ENCODE measurements at regions not wholly inside any gene's neighbourhood (a gene's known extent, or its start where the extent isn't known, plus 50 kb on each side); places are given as distances from the start of the nearest gene placed in this dataset.
A peak's percentile ranks its signal among the peaks of the same experiment; 100 is the strongest.

GRCh38 chr17:77001487-77001886, 133.3 kb downstream of the MGAT5B start:
- no peak for ATAC-seq
- Histone ChIP-seq H3K4me1 (no peaks in the 10 kb centered on the region), H3K36me3 (no peaks in the 10 kb centered on the region), H3K4me3 (no peak overlapping the region), H3K9me3 (no peaks in the 10 kb centered on the region), H3K27ac (no peak overlapping the region), H3K27me3 (no peaks in the 10 kb centered on the region)
- no peak for FAIRE-seq
- 84 to 95% methylated on average over 7 of the region's 7 CpGs for WGBS, 2 donors
- no peak for DNase-seq
- intact Hi-C loops (cut with DNase I), result no loop called here
- TF ChIP-seq CTCF (IDR thresholded peaks at IDR 0.05), result no peak

DNA sequence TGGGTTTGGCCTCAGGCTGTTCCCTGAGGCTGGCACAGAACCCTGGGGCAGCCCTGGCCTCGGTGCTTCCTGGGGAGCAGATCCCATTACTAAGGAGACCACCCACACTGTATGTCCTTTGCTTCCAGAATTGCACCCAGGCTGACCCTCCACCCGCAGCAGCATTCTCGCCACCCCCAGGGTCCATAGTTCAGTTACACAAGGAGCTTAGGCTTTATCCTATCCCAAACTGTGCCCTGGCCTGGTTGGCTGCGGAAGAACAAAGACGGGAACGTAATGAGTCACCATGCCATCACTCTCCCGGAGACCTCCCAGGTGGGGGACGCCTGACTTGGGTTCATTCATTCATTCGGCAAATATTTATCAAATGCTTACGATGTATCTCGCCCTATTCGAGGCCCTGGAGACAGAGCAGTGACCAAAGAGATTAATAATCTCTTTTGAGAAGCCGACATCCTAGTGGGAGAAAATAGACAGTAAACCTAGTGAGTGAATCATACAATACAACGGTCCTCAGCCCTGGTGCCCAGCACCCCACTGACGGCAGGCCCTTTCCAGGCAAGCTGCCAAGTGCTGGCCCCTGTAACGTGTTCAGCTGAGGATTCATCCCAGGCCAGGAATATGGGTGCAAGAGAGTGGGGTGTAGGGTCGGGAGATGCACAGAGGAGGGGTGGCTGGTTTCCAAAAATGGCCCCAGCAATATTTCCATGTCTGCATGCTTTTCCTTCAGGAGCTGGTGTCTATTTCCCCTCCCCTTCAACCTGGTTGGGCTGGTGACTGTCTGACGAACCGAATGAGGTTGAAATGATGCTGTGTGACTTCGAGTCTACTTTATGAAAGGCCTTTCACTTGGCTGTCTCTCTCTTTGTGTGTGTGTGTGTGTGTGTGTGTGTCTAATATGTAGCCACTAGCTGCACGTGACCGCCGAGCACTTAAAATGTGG, 134.2 kb downstream of the MGAT5B start:
- Histone ChIP-seq H3K27ac (no peak overlapping the region), H3K27me3 (no peaks in the 10 kb centered on the region), H3K9me3 (no peaks in the 10 kb centered on the region), H3K4me3 (no peak overlapping the region), H3K36me3 (no peaks in the 10 kb centered on the region), H3K4me1 (no peaks in the 10 kb centered on the region)
- ATAC-seq (peak in 1 of 4 donors; percentile 20), FAIRE-seq (no peak), DNase-seq (no peak)
- 30 to 31% methylated on average over 23 of the region's 23 CpGs for WGBS, 2 donors
- intact Hi-C loops (cut with DNase I), result no loop called here
- TF ChIP-seq CTCF (IDR thresholded peaks at IDR 0.05), result no peak

- no peak for ATAC-seq
- 81 to 98% methylated on average over 2 of the region's 2 CpGs for WGBS, 2 donors
- DNase-seq, result no peak
- Histone ChIP-seq H3K4me3 (no peak overlapping the region), H3K27me3 (no peaks in the 10 kb centered on the region), H3K27ac (no peak overlapping the region), H3K9me3 (no peaks in the 10 kb centered on the region), H3K36me3 (no peaks in the 10 kb centered on the region), H3K4me1 (no peaks in the 10 kb centered on the region)
- TF ChIP-seq CTCF (IDR thresholded peaks at IDR 0.05), result no peak
- intact Hi-C loops (cut with DNase I), result no loop called here
- no peak for FAIRE-seq
Observed at GRCh38 chr17:77003699-77004098, 135.5 kb downstream of the MGAT5B start.

DNA sequence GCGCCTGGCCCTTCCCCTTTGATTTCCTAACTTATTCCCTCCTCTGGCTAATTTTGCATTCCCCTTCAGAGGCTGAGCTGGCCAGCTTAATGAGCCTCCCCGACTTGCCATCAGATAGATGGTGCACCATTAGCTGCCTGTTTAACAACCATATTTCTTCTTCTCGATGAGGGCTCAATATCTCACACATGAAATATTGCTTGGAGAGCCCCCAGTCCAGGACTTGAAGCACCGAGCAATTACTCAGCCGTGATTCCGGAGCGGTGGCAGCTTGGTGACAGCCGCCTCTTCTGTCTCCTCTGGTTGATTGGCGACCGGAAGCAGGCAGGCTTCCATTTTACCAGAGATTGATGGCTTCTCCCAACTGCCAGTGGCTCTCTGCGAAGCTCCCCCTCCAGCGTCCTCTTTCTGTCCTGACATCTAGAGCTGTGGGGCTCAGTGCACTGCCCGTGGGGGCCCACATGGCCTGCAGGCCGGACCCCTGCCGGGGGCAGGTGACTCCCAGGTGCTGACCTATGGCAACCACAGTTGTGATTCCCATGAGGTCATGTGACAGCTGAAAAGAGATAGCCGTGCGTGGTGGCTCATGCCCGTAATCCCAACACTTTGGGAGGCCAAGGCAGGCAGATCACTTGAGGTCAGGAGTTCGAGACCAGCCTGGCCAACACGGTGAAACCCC, 133.7 kb upstream of the SEC14L1 start:
- intact Hi-C loops (cut with DNase I), result no loop called here
- no peak for DNase-seq

More for the DNA sequence above, 133.7 kb upstream of the SEC14L1 start:
- peaks cover 0 to 5% (median 0%) of the 10 kb centered on the region in 4 donors for H3K27me3 ChIP-seq
- H3K4me3 ChIP-seq, result no peak overlapping the region
- H3K36me3 ChIP-seq, result no peaks in the 10 kb centered on the region
- H3K4me1 ChIP-seq, result no peaks in the 10 kb centered on the region
- no peak for TF ChIP-seq CTCF (IDR thresholded peaks at IDR 0.05)
- H3K27ac ChIP-seq, result no peak overlapping the region
- ATAC-seq, result no peak
- H3K9me3 ChIP-seq, result no peaks in the 10 kb centered on the region
- WGBS, 2 donors, result 45 to 57% methylated on average over 20 of the region's 20 CpGs
- no peak for FAIRE-seq
